HG02970 (cell line): ENCODE measurements at regions not wholly inside any gene's neighbourhood (a gene's known extent, or its start where the extent isn't known, plus 50 kb on each side); places are given as distances from the start of the nearest gene placed in this dataset.

ENCODE experiments used
- ATAC-seq: cut with Tn5 transposase; IDR thresholded peaks from one replicate; pipeline ENCODE4 v1.9.1; 2021; ENCODE audit warnings: mild to moderate bottlenecking, moderate library complexity, moderate number of reproducible peaks; ENCODE audit not compliant: unreplicated experiment, low FRiP score

- no peak for ATAC-seq
Measured at GRCh38 chr1:194537521-194537920, 1351.1 kb upstream of the B3GALT2 start.

- ATAC-seq: no peak
Measured at GRCh38 chr1:194535369-194535768, 1349.0 kb upstream of the B3GALT2 start.

DNA sequence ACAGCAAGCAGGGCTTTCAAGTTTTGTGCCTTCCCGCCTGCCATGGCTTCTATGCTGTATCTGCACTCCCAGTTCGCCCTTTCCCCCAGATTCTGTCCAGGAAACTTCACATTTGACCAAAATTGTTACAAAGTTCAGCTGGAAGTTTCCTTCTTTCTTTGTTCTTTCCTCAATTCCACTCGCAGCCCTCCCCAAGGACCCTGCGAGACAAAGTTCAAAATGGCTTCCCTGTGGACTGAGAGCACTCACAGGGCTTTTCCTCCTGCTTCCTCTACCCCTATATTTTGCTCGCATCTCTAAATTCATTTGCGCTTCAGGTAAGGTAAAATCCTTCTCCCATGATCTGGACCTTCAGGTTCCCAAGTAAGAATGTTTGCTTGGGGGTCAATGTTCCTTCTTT, 1348.4 kb upstream of the B3GALT2 start:
- no peak for ATAC-seq

GRCh38 chr1:194533641-194534040, 1347.2 kb upstream of the B3GALT2 start:
- no peak for ATAC-seq

GRCh38 chr1:194517567-194517966, 1331.2 kb upstream of the B3GALT2 start:
- ATAC-seq: no peak

GRCh38 chr1:194515916-194516315, 1329.5 kb upstream of the B3GALT2 start:
- ATAC-seq: no peak

DNA sequence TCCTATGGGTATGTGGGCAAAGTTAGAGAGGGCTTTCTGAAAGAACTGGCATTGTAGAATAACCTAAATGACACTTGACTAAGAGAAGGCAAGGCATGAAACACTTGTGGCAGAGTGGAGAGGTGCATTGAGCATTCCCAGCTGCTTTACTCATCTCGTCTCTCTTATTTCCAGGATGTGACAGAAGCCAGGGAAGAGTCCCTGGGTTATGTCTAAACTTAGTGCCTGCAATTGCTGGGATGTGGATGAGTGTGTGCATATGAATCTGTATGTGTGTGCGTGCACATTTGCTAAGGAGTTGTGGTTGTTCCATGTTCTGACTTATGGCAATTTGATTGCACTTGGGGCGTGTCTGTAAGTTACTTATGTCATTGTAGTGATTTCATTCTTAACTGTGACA, 1326.5 kb upstream of the B3GALT2 start:
- no peak for ATAC-seq

DNA sequence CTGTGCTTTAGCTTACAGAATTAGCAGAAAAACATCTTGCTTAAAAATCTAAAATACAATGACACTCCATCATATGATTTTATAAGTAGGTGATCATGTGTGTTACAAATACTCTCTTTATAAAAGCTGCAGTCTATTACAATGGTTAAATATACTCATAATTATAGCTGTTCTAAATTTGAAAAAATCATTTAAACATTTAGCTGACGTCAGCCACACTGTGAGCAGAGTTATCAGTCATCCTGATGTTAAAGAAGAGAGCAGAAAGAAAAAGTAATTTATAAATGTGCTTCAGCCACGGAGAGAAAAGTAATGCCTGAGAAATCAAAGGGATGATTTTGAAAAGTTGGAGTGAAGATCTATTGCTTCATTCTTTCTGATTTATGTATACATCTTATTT, 1325.9 kb upstream of the B3GALT2 start:
- no peak for ATAC-seq

DNA sequence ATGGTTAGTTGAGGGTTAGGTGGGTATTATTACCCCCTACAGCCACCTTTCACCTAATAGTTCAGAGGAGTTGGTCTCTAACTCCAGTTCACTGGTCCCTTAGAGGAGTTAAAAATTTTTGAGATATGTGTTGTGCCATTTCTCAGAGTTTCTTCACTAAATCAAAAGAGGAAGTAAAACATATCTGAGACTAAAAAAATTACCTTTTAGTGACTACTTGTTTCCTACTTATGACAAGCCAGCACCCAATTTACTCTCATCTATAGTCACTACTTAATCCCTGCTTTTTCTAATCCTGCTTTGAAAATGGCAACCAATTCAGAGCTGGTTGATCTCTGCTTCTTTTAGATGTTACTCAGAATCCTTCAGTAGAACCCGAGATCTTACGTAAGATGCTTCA, 1316.8 kb upstream of the B3GALT2 start:
- no peak for ATAC-seq

- no peak for ATAC-seq
Measured at GRCh38 chr1:194495434-194495833, 1309.0 kb upstream of the B3GALT2 start.

- no peak for ATAC-seq
Measured at GRCh38 chr1:194487172-194487571, 1300.8 kb upstream of the B3GALT2 start.

GRCh38 chr1:194485432-194485831, 1299.0 kb upstream of the B3GALT2 start:
- no peak for ATAC-seq

- ATAC-seq: no peak
Measured at GRCh38 chr1:194478731-194479130, 1292.3 kb upstream of the B3GALT2 start.

DNA sequence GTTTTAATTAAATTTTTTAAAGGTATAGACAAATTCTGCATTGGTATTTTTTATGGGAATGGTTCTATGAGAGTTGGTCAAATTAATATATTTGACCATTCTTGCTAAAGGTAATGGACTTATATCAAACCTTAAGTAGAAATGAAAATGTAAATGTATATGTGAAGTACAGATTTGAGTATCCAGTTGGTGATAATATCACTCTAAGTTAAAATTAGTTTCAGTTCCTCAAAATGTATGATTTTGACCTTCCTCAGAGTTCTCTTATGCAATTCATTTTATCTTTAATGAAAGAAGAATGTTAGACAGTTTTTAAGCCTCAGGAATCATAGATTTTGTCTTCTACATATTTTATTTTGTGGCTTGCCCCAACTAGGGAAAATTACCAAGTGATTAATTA, 1291.5 kb upstream of the B3GALT2 start:
- peak; percentile 96 for ATAC-seq

- ATAC-seq: no peak
Measured at GRCh38 chr1:194476872-194477271, 1290.5 kb upstream of the B3GALT2 start.

DNA sequence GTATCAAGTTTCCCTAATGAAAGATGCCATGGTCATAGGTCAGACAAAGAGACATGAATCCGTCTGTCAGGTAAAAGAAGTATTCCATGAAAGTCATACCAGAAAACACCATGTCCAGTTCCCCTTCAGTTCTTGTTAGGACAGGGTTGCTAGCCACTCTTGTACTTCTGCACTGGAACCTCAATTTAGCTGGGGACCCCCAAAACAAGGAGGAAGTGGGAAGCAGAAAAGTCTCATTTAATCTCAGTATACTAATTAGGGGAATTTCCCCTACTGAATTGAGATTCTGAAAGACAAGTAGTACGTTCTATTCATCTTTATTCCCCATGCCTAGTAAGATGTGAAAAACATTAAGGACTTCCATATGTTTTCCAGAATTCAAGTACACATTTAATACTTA, 1289.9 kb upstream of the B3GALT2 start:
- ATAC-seq: no peak

DNA sequence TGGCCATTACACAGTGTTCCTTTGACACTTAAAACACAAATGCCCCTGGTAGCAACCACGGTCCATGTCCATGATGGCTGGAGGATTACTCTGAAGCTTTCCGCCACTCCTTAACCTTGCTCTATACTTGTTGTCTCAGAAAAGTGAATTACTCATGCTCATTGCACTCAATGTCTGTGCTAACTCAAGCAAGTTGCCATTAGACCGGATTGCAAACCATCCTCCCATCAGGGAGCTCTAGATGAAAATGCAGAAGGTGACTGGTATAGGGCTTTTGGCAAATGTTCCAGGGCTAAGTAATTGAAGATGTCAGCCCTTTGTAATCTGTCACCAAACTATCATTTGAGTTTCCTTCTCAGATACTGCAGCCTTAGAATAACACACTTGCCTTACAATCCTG, 1288.3 kb upstream of the B3GALT2 start:
- ATAC-seq: no peak

DNA sequence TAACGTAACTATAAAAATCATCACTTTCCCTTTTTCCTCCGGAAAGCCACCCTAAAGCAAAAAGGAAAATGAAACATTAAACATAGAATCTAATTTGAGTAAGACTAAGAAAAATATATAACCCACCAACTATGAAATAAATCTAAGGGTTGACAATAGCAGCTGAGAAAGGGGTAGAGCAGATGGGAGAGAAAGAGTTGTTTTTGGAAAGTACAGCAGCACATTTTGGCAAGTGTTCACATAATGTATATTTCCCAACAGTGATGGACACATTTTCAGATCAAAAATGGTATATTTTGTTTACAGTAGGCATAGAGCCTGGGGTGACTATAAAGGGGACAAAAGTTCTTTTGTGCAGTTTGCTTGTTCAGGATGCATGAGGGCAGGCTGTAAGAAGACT, 1287.4 kb upstream of the B3GALT2 start:
- no peak for ATAC-seq

GRCh38 chr1:194469282-194469681, 1282.9 kb upstream of the B3GALT2 start:
- no peak for ATAC-seq

DNA sequence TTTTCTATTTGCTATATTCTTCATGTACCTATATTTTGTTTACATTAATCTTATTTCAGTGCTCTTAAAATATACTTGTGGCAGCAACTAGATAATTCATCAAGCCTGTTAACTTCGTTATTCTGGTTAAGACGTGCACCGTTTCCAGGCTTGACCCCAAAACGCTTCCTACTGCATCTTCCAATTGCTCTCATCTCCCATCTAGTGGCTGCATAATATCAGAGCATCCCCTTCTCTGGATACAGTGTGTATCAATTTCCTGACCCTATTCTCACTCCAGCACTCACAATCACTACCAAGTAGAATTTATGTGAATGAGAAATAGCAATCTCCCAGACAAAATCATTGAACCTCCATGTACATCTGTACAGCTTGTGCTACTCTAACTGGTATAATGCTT, 1280.3 kb upstream of the B3GALT2 start:
- no peak for ATAC-seq

DNA sequence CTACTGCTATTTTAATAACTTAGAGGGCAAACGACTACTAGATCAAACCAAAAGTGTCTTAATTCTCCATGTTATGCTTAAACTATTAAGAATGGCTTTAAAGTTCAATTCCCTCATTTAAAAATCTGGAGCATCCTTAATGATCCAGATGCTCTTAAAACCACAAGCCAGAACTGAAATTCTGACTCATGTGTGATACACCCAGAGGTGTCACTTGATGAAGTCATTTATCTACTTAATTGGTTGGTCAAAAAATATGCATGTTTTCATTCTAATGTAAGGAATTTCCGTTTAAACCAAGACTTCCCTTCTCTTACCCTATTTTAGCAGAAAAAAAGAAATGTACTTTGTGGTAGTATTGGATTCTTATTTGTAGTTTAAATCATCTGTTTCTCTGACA, 1261.2 kb upstream of the B3GALT2 start:
- no peak for ATAC-seq

GRCh38 chr1:194445244-194445643, 1258.8 kb upstream of the B3GALT2 start:
- no peak for ATAC-seq

DNA sequence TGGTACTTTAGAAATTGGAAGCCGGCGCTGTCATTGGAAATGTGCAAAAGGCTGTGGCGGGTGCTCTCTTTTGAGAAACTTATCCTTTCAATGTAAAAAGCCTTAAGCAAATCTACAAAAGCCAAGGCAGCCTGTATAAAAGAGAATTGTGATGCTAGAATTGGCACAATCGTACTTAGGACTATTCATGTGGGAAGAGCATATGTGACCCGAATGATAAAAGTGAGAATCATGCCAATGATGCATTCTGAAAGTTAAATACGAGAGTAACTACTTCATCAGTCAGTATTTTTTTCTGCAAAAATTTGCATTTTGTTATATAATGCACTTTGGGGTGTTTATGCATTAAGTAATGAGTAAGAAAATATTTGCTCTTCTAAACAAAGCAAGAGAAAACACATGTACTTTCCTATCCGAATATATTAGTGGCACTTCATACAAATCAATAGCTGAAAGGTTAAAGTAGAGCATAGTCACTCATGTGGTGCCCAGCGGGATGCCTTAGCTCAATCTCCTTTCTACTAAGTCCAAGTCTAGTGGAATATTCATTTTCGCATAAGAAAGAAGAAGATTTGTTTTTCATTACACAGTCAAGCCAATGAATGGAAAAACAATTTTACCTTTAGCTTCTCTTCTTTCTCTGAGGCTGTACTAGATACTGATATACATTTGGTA, 1256.6 kb upstream of the B3GALT2 start:
- ATAC-seq: no peak
